ENCODE measurements at regions not wholly inside any gene's neighbourhood (a gene's known extent, or its start where the extent isn't known, plus 50 kb on each side); places are given as distances from the start of the nearest gene placed in this dataset.

- TF ChIP-seq CREB1 (IDR thresholded peaks at IDR 0.05; ENCODE audit: low read depth) (no peak), CEBPB (IDR thresholded peaks at IDR 0.05) (peak; percentile 43; the same call in 1 of the 2 replicates), TEAD4 (IDR thresholded peaks at IDR 0.05) (peak; percentile 21; the same call in 1 of the 2 replicates)
Measured at GRCh38 chr1:113283914-113284313, 106.4 kb upstream of the MAGI3 start.

GRCh38 chr1:113286156-113286555 lies 104.2 kb upstream of the MAGI3 start:
- no peak for TF ChIP-seq TCF12 (IDR thresholded peaks at IDR 0.05; ENCODE audit: low read depth)
- TF ChIP-seq, protein P1, sequence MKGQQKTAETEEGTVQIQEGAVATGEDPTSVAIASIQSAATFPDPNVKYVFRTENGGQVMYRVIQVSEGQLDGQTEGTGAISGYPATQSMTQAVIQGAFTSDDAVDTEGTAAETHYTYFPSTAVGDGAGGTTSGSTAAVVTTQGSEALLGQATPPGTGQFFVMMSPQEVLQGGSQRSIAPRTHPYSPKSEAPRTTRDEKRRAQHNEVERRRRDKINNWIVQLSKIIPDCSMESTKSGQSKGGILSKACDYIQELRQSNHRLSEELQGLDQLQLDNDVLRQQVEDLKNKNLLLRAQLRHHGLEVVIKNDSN (IDR thresholded peaks at IDR 0.05) = no peak
- no peak for TF ChIP-seq TEAD4 (IDR thresholded peaks at IDR 0.05)
- TF ChIP-seq FOXM1 (IDR thresholded peaks at IDR 0.05; ENCODE audit: borderline replicate concordance, low read depth) = no peak
- TF ChIP-seq RAD21 (IDR thresholded peaks at IDR 0.05; ENCODE audit: low read depth) = no peak
- TF ChIP-seq CEBPB (IDR thresholded peaks at IDR 0.05) = no peak
- no peak for TF ChIP-seq CREB1 (IDR thresholded peaks at IDR 0.05; ENCODE audit: low read depth)
- TF ChIP-seq, protein P2, sequence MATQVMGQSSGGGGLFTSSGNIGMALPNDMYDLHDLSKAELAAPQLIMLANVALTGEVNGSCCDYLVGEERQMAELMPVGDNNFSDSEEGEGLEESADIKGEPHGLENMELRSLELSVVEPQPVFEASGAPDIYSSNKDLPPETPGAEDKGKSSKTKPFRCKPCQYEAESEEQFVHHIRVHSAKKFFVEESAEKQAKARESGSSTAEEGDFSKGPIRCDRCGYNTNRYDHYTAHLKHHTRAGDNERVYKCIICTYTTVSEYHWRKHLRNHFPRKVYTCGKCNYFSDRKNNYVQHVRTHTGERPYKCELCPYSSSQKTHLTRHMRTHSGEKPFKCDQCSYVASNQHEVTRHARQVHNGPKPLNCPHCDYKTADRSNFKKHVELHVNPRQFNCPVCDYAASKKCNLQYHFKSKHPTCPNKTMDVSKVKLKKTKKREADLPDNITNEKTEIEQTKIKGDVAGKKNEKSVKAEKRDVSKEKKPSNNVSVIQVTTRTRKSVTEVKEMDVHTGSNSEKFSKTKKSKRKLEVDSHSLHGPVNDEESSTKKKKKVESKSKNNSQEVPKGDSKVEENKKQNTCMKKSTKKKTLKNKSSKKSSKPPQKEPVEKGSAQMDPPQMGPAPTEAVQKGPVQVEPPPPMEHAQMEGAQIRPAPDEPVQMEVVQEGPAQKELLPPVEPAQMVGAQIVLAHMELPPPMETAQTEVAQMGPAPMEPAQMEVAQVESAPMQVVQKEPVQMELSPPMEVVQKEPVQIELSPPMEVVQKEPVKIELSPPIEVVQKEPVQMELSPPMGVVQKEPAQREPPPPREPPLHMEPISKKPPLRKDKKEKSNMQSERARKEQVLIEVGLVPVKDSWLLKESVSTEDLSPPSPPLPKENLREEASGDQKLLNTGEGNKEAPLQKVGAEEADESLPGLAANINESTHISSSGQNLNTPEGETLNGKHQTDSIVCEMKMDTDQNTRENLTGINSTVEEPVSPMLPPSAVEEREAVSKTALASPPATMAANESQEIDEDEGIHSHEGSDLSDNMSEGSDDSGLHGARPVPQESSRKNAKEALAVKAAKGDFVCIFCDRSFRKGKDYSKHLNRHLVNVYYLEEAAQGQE (IDR thresholded peaks at IDR 0.05; ENCODE audit: low read depth) = no peak
- TF ChIP-seq NFIC (IDR thresholded peaks at IDR 0.05) = no peak
- TF ChIP-seq EP300 (IDR thresholded peaks at IDR 0.05; ENCODE audit: borderline replicate concordance) = no peak

DNA sequence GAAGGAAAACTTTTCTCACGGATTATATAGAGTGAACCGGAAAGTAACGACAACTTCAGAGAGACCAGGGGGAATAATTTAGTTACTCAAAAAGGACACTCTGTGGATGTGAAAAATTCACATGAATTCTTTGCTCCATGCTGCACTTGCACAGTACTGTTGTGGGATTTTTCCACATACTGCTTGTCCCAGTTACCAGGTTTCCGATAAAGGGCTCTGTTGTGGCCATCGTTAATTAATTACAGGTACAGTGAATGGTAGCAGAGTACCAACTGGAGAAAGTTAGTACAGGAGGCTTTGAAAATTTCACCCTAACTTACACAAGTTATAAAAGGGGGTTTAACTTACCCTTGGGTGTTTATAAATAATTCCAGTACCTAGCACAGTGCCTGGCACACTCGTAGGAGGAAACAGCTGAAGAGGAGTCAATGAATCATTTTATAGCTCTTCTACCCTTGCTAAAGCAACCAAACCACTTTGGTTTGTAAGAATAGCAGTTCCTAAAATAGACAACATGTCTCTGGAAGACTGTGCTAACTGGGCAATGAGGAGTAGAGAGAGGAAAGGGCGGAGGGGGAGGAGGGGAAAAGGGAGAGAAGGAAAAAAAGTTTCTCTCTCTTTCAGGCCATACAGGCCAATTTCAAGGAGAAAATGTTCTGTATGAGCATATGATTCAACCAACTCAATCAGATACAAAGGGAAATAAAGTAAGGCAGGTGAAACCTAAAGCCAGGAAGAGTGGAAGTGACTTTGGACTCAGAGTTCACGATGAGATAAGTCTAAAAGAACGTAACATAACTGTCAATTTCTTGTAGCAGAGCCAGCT lies 98.3 kb upstream of the MAGI3 start:
- TF ChIP-seq EGR1 (IDR thresholded peaks at IDR 0.05) = no peak
- TF ChIP-seq, protein P2 (IDR thresholded peaks at IDR 0.05; ENCODE audit: low read depth) = no peak

DNA sequence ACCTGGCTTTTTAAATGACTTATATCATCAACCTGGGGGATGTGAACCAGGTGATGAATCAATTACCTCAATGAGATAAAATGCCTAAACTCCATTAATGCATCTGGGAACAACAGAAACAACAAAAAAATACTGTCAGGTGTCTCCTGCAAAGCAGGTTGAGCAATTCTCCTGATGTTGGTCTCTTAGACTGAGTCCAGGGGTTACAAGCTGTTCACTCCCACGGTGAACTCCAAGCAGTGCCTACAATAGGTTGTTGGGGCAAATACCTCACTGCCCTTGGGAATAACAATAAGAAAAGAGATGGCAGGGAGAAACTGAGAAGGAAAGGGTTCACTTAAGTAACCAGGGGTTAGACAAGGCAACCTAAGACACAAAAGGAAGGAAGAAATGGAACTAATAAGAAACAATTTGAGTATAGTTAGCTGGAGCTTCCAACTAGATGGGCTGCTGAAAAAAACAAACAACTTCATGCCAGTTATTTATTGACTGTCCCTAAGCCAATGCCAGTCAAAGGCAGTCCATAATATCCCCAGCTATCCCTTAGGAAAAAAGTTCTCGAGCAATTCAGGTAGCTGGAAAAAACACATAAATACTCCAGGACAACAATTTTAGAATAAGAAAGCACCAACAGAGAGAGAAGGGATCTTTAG lies 97.6 kb upstream of the MAGI3 start:
- TF ChIP-seq CEBPB (IDR thresholded peaks at IDR 0.05) = no peak

GRCh38 chr1:113293256-113293626 lies 97.1 kb upstream of the MAGI3 start:
- TF ChIP-seq EP300 (IDR thresholded peaks at IDR 0.05; ENCODE audit: borderline replicate concordance) (no peak), TCF12 (IDR thresholded peaks at IDR 0.05; ENCODE audit: low read depth) (no peak), FOXM1 (IDR thresholded peaks at IDR 0.05; ENCODE audit: borderline replicate concordance, low read depth) (no peak), TEAD4 (IDR thresholded peaks at IDR 0.05) (no peak), RAD21 (IDR thresholded peaks at IDR 0.05; ENCODE audit: low read depth) (no peak), CEBPB (IDR thresholded peaks at IDR 0.05) (no peak), TAF1 (IDR thresholded peaks at IDR 0.05; ENCODE audit: low read depth) (no peak), EGR1 (IDR thresholded peaks at IDR 0.05) (no peak)
- TF ChIP-seq, protein P1 (IDR thresholded peaks at IDR 0.05) = no peak

GRCh38 chr1:113297749-113298148 lies 92.6 kb upstream of the MAGI3 start:
- TF ChIP-seq RAD21 (IDR thresholded peaks at IDR 0.05; ENCODE audit: low read depth) = no peak
- no peak for TF ChIP-seq TEAD4 (IDR thresholded peaks at IDR 0.05)
- TF ChIP-seq ZBTB7A (IDR thresholded peaks at IDR 0.05; ENCODE audit: low read depth) = no peak
- TF ChIP-seq, protein P1 (IDR thresholded peaks at IDR 0.05) = no peak
- TF ChIP-seq CEBPB (IDR thresholded peaks at IDR 0.05) = no peak
- no peak for TF ChIP-seq FOXM1 (IDR thresholded peaks at IDR 0.05; ENCODE audit: borderline replicate concordance, low read depth)
- no peak for TF ChIP-seq NFIC (IDR thresholded peaks at IDR 0.05)
- no peak for TF ChIP-seq TAF1 (IDR thresholded peaks at IDR 0.05; ENCODE audit: low read depth)
- no peak for TF ChIP-seq EGR1 (IDR thresholded peaks at IDR 0.05)

DNA sequence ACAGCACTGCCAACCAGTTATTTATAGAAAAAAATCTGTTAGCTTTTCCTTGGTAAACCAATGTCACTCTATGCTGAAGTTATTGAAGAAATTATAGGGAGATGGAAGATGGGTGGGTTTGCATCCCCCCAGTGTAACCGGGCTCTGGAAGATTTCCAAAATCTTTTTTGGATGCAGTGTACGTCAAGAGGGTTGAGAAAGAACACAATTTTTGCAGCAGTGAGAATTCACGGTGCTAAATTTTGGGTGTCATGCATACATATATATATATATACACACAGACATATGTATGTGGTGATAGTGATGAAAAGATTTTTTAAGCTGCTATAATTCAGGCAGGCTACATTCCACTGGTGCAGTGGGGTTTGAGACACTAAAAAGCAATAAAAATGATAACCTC lies 91.4 kb upstream of the MAGI3 start:
- TF ChIP-seq, protein P2 (IDR thresholded peaks at IDR 0.05; ENCODE audit: low read depth) = no peak
- TF ChIP-seq EGR1 (IDR thresholded peaks at IDR 0.05) (no peak), MAX (IDR thresholded peaks at IDR 0.05) (no peak), TAF1 (IDR thresholded peaks at IDR 0.05; ENCODE audit: low read depth) (no peak), TCF12 (IDR thresholded peaks at IDR 0.05; ENCODE audit: low read depth) (no peak), ZBTB7A (IDR thresholded peaks at IDR 0.05; ENCODE audit: low read depth) (no peak), CREB1 (IDR thresholded peaks at IDR 0.05; ENCODE audit: low read depth) (no peak), FOXM1 (IDR thresholded peaks at IDR 0.05; ENCODE audit: borderline replicate concordance, low read depth) (no peak), CEBPB (IDR thresholded peaks at IDR 0.05) (no peak), TEAD4 (IDR thresholded peaks at IDR 0.05) (no peak), YY1 (IDR thresholded peaks at IDR 0.05; ENCODE audit: low read depth) (no peak), NFIC (IDR thresholded peaks at IDR 0.05) (no peak), RAD21 (IDR thresholded peaks at IDR 0.05; ENCODE audit: low read depth) (no peak), EP300 (IDR thresholded peaks at IDR 0.05; ENCODE audit: borderline replicate concordance) (no peak)
- TF ChIP-seq, protein P1 (IDR thresholded peaks at IDR 0.05) = no peak

All from Ishikawa (cell line).